Cardiac fibroblast (primary cell): ENCODE measurements at regions not wholly inside any gene's neighbourhood (a gene's known extent, or its start where the extent isn't known, plus 50 kb on each side); places are given as distances from the start of the nearest gene placed in this dataset.

Source experiments
- DNase-seq, 2 donors: peaks; one replicate each; pipeline versions ENCODE4 v3.0.0 to v3.0.0-alpha.2; 2010; ENCODE audit warnings: low read depth in 2 of 2
- H3K4me3 ChIP-seq, 2 donors: replicated peaks in 1 of 2; 1 replicate in 1 of 2; 2 replicates in 1 of 2; pipeline ENCODE4 v1.5.1; 2011; ENCODE audit warnings: low read depth in 2 of 2, low read length in 2 of 2, mild to moderate bottlenecking in 2 of 2, moderate library complexity in 1 of 2
- CTCF ChIP-seq: IDR thresholded peaks from one replicate; pipeline ENCODE4 v1.5.1; 2011; ENCODE audit warnings: low read depth, mild to moderate bottlenecking, low read length, inconsistent platforms

- no peak for DNase-seq
- no peak for TF ChIP-seq CTCF
- no peak overlapping the region for H3K4me3 ChIP-seq
Observed at GRCh38 chr6:146904596-146904995, 299.6 kb upstream of the STXBP5 start.

GRCh38 chr6:146905181-146905704 is 299.0 kb upstream of the STXBP5 start:
- peak; percentile 49 to 74 for DNase-seq
- TF ChIP-seq CTCF, result no peak

GRCh38 chr6:146908786-146909185 is 295.4 kb upstream of the STXBP5 start:
- no peak overlapping the region for H3K4me3 ChIP-seq
- no peak for TF ChIP-seq CTCF
- no peak for DNase-seq

More at GRCh38 chr6:146905181-146905704, 299.0 kb upstream of the STXBP5 start:
- no peak overlapping the region for H3K4me3 ChIP-seq

GRCh38 chr6:146909376-146909775 is 294.8 kb upstream of the STXBP5 start:
- no peak for DNase-seq
- TF ChIP-seq CTCF, result no peak
- H3K4me3 ChIP-seq, result no peak overlapping the region

GRCh38 chr6:146909886-146910285 is 294.3 kb upstream of the STXBP5 start:
- no peak for TF ChIP-seq CTCF
- DNase-seq, result no peak
- H3K4me3 ChIP-seq, result no peak overlapping the region

- no peak overlapping the region for H3K4me3 ChIP-seq
- TF ChIP-seq CTCF, result no peak
- peak in 1 of 2 donors; percentile 5 for DNase-seq
Observed at GRCh38 chr6:146910611-146911010, 293.6 kb upstream of the STXBP5 start.

GRCh38 chr6:146911635-146912215 is 292.5 kb upstream of the STXBP5 start:
- DNase-seq, result no peak
- no peak for TF ChIP-seq CTCF
- H3K4me3 ChIP-seq, result no peak overlapping the region
